K562 (cell line): ENCODE measurements at regions not wholly inside any gene's neighbourhood (a gene's known extent, or its start where the extent isn't known, plus 50 kb on each side); places are given as distances from the start of the nearest gene placed in this dataset.

Experiments used
- CHAMP1 ChIP-seq: fragments of 450-650 bp; IDR thresholded peaks from 2 replicates; pipeline ENCODE4 v1.6.1; 2016; ENCODE audit warnings: mild to moderate bottlenecking
- CTCF ChIP-seq, 3 experiments: IDR thresholded peaks in 2 of 3; conservative IDR thresholded peaks in 1 of 3; 2 replicates each; pipeline ENCODE4 v1.5.1; 2011 to 2012; ENCODE audit warnings: low read length in 3 of 3, mild to moderate bottlenecking in 3 of 3, control low read depth in 2 of 3, improper control_type of control experiment in 1 of 3, inconsistent platforms in 1 of 3, low read depth in 1 of 3, mixed read lengths in 1 of 3, moderate library complexity in 1 of 3; ENCODE audit not compliant: insufficient read depth in 2 of 3
- ELK1 ChIP-seq: sonication (generic); formaldehyde crosslinking; IDR thresholded peaks from 2 replicates; pipeline ENCODE4 v1.8.1; 2022; ENCODE audit warnings: missing genetic modification reagents
- EZH2 ChIP-seq: IDR thresholded peaks from 2 replicates; pipeline ENCODE4 v1.6.1; 2012; ENCODE audit warnings: low read depth, mild to moderate bottlenecking, inconsistent platforms, low read length, borderline replicate concordance
- MTA1 ChIP-seq: fragments of 450-650 bp; IDR thresholded peaks from 2 replicates; pipeline ENCODE4 v1.6.1; 2017; ENCODE audit warnings: borderline replicate concordance
- POLR2AphosphoS5 ChIP-seq: IDR thresholded peaks from 2 replicates; pipeline ENCODE4 v1.6.1; 2011; ENCODE audit warnings: mild to moderate bottlenecking, low read depth, low read length, moderate library complexity; ENCODE audit not compliant: control insufficient read depth, insufficient read depth
- RBFOX2 ChIP-seq: fragments of 200-400 bp; formaldehyde crosslinking; IDR thresholded peaks from 2 replicates; pipeline ENCODE4 v1.6.1; 2017; ENCODE audit warnings: low read depth, mild to moderate bottlenecking, low read length, moderate library complexity
- YY1 ChIP-seq, 3 experiments: IDR thresholded peaks; 2 replicates each; pipeline ENCODE4 v1.6.1; 2011; ENCODE audit warnings: low read length in 2 of 3, mild to moderate bottlenecking in 2 of 3, moderate library complexity in 2 of 3, borderline replicate concordance in 1 of 3, control low read depth in 1 of 3, low read depth in 1 of 3; ENCODE audit not compliant: insufficient read depth in 3 of 3, insufficient replicate concordance in 2 of 3, control insufficient read depth in 1 of 3, insufficient read length in 1 of 3; ENCODE audit errors: extremely low read depth in 1 of 3

GRCh38 chr18:43863180-43863579 is 585.9 kb upstream of the SYT4 start:
- TF ChIP-seq ELK1 (CRISPR knock-in tag) (no peak), EZH2 (no peak), CTCF (IDR thresholded peaks at IDR 0.05 in 2 of 3, conservative IDR thresholded peaks at IDR 0.05 in 1 of 3; ENCODE audit: insufficient read depth in 2 of 3, low read depth in 1 of 3, low read length in 3 of 3) (no peak), MTA1 (no peak), YY1 (IDR thresholded peaks at IDR 0.05; ENCODE audit: borderline replicate concordance in 1 of 3, control insufficient read depth in 1 of 3, extremely low read depth in 1 of 3, insufficient read depth in 3 of 3, insufficient read length in 1 of 3, insufficient replicate concordance in 2 of 3, low read depth in 1 of 3, low read length in 2 of 3) (no peak), CHAMP1 (no peak), RBFOX2 (no peak), POLR2AphosphoS5 (no peak)
